SK-N-SH treated with all-trans-retinoic acid at 6 μM for 48 hours (cell line): ENCODE measurements at regions not wholly inside any gene's neighbourhood (a gene's known extent, or its start where the extent isn't known, plus 50 kb on each side); places are given as distances from the start of the nearest gene placed in this dataset.

Experiments
- ATAC-seq: fragments of 200-7000 bp; cut with Tn5 transposase; 3 replicates; pipeline ENCODE4 v1.9.1; 2020; ENCODE audit warnings: mild to moderate bottlenecking, moderate library complexity
- ARNTL ChIP-seq: fragments of 450-650 bp; formaldehyde crosslinking; IDR thresholded peaks from 2 replicates; pipeline ENCODE4 v1.5.0; 2020; ENCODE audit warnings: low read depth, mild to moderate bottlenecking, moderate library complexity, borderline replicate concordance
- BACH2 ChIP-seq: fragments of 250-450 bp; sonication (Bioruptor Pico); IDR thresholded peaks from 2 replicates; pipeline ENCODE4 v1.9.0; 2021; ENCODE audit warnings: mild to moderate bottlenecking, borderline replicate concordance
- CSDC2 ChIP-seq: fragments of 250-450 bp; sonication (Bioruptor Pico); IDR thresholded peaks from 2 replicates; pipeline ENCODE4 v1.5.0; 2020; ENCODE audit warnings: mild to moderate bottlenecking, moderate library complexity
- ESRRG ChIP-seq: fragments of 250-450 bp; sonication (Bioruptor Pico); IDR thresholded peaks from 2 replicates; pipeline ENCODE4 v1.6.1; 2021; ENCODE audit warnings: mild to moderate bottlenecking
- ISL1 ChIP-seq: fragments of 250-450 bp; sonication (Bioruptor Pico); IDR thresholded peaks from 2 replicates; pipeline ENCODE4 v2.1.2; 2022; ENCODE audit warnings: mild to moderate bottlenecking, moderate library complexity
- OSR1 ChIP-seq: fragments of 250-450 bp; sonication (Bioruptor Pico); IDR thresholded peaks from 2 replicates; pipeline ENCODE4 v1.8.0; 2022; ENCODE audit warnings: moderate library complexity, mild to moderate bottlenecking, inconsistent platforms
- PPARA ChIP-seq: fragments of 250-450 bp; sonication (Bioruptor Pico); IDR thresholded peaks from 2 replicates; pipeline ENCODE4 v1.5.0; 2020; ENCODE audit warnings: mild to moderate bottlenecking, borderline replicate concordance
- RARB ChIP-seq: fragments of 250-450 bp; sonication (Bioruptor Pico); IDR thresholded peaks from 2 replicates; pipeline ENCODE4 v1.8.0; 2021; ENCODE audit warnings: mild to moderate bottlenecking, moderate library complexity
- SNAI2 ChIP-seq: fragments of 250-450 bp; sonication (Bioruptor Pico); IDR thresholded peaks from 2 replicates; pipeline ENCODE4 v1.5.0; 2020; ENCODE audit warnings: mild to moderate bottlenecking, moderate library complexity
- TCF4 ChIP-seq: fragments of 250-450 bp; sonication (Bioruptor Pico); IDR thresholded peaks from 2 replicates; pipeline ENCODE4 v1.8.0; 2021; ENCODE audit warnings: mild to moderate bottlenecking, moderate library complexity, borderline replicate concordance
- TOX ChIP-seq: fragments of 250-450 bp; sonication (Bioruptor Pico); IDR thresholded peaks from 2 replicates; pipeline ENCODE4 v1.8.0; 2021; ENCODE audit warnings: mild to moderate bottlenecking, moderate library complexity, borderline replicate concordance
- TSHZ2 ChIP-seq: fragments of 250-450 bp; sonication (Bioruptor Pico); IDR thresholded peaks from 2 replicates; pipeline ENCODE4 v1.5.0; 2020; ENCODE audit warnings: mild to moderate bottlenecking, moderate library complexity
- ZC3H10 ChIP-seq: fragments of 250-450 bp; sonication (Bioruptor Pico); IDR thresholded peaks from 2 replicates; pipeline ENCODE4 v1.5.1; 2021; ENCODE audit warnings: mild to moderate bottlenecking, moderate library complexity
- ZFP3 ChIP-seq: fragments of 250-450 bp; sonication (Bioruptor Pico); IDR thresholded peaks from 2 replicates; pipeline ENCODE4 v1.5.0; 2020; ENCODE audit warnings: mild to moderate bottlenecking, moderate library complexity
- ZFP30 ChIP-seq: fragments of 450-650 bp; formaldehyde crosslinking; IDR thresholded peaks from 2 replicates; pipeline ENCODE4 v1.5.0; 2022; ENCODE audit warnings: mild to moderate bottlenecking, moderate library complexity
- ZNF565 ChIP-seq: fragments of 450-650 bp; formaldehyde crosslinking; conservative IDR thresholded peaks from 2 replicates; pipeline ENCODE4 v1.5.0; 2020; ENCODE audit warnings: low read depth, mild to moderate bottlenecking, moderate library complexity
- ZNF70 ChIP-seq: fragments of 450-650 bp; formaldehyde crosslinking; IDR thresholded peaks from 2 replicates; pipeline ENCODE4 v1.5.0; 2020; ENCODE audit warnings: mild to moderate bottlenecking, moderate library complexity
- ZNF8 ChIP-seq: fragments of 450-650 bp; formaldehyde crosslinking; IDR thresholded peaks from 2 replicates; pipeline ENCODE4 v1.5.0; 2020; ENCODE audit warnings: mild to moderate bottlenecking, moderate library complexity
- TF ChIP-seq, protein P1 (sequence below): fragments of 250-450 bp; sonication (Bioruptor Pico); IDR thresholded peaks from 2 replicates; pipeline ENCODE4 v1.8.0; 2020; ENCODE audit warnings: mild to moderate bottlenecking, moderate library complexity, borderline replicate concordance
- TF ChIP-seq, protein P2 (sequence below): fragments of 250-450 bp; sonication (Bioruptor Pico); IDR thresholded peaks from 2 replicates; pipeline ENCODE4 v1.8.0; 2021; ENCODE audit warnings: low read depth, mild to moderate bottlenecking, moderate library complexity, borderline replicate concordance
- TF ChIP-seq, protein P3 (sequence below): fragments of 250-450 bp; sonication (Bioruptor Pico); IDR thresholded peaks from 2 replicates; pipeline ENCODE4 v1.5.1; 2021; ENCODE audit warnings: mild to moderate bottlenecking, moderate library complexity
- TF ChIP-seq, protein P4 (sequence below): fragments of 250-450 bp; sonication (Bioruptor Pico); IDR thresholded peaks from 2 replicates; pipeline ENCODE4 v1.5.1; 2020; ENCODE audit warnings: low read depth, mild to moderate bottlenecking, moderate library complexity

GRCh38 chr10:90041585-90041984, 340.2 kb downstream of the KIF20B start:
- ATAC-seq, result no peak
- no peak for TF ChIP-seq ZFP3 (CRISPR knock-in tag)
- TF ChIP-seq OSR1, result no peak
- no peak for TF ChIP-seq ZNF70 (CRISPR knock-in tag)
- no peak for TF ChIP-seq ISL1 (CRISPR knock-in tag)
- no peak for TF ChIP-seq SNAI2
- no peak for TF ChIP-seq TOX (CRISPR knock-in tag)
- no peak for TF ChIP-seq BACH2
- no peak for TF ChIP-seq ZC3H10
- TF ChIP-seq ZNF8 (CRISPR knock-in tag), result no peak
- TF ChIP-seq ARNTL, result no peak
- TF ChIP-seq TCF4 (CRISPR knock-in tag), result no peak
- no peak for TF ChIP-seq ZFP30 (CRISPR knock-in tag)
- no peak for TF ChIP-seq TSHZ2 (CRISPR knock-in tag)
- TF ChIP-seq ZNF565 (CRISPR knock-in tag), result no peak
- TF ChIP-seq, protein P1, sequence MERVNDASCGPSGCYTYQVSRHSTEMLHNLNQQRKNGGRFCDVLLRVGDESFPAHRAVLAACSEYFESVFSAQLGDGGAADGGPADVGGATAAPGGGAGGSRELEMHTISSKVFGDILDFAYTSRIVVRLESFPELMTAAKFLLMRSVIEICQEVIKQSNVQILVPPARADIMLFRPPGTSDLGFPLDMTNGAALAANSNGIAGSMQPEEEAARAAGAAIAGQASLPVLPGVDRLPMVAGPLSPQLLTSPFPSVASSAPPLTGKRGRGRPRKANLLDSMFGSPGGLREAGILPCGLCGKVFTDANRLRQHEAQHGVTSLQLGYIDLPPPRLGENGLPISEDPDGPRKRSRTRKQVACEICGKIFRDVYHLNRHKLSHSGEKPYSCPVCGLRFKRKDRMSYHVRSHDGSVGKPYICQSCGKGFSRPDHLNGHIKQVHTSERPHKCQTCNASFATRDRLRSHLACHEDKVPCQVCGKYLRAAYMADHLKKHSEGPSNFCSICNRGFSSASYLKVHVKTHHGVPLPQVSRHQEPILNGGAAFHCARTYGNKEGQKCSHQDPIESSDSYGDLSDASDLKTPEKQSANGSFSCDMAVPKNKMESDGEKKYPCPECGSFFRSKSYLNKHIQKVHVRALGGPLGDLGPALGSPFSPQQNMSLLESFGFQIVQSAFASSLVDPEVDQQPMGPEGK (CRISPR knock-in tag), result no peak
- TF ChIP-seq, protein P2, sequence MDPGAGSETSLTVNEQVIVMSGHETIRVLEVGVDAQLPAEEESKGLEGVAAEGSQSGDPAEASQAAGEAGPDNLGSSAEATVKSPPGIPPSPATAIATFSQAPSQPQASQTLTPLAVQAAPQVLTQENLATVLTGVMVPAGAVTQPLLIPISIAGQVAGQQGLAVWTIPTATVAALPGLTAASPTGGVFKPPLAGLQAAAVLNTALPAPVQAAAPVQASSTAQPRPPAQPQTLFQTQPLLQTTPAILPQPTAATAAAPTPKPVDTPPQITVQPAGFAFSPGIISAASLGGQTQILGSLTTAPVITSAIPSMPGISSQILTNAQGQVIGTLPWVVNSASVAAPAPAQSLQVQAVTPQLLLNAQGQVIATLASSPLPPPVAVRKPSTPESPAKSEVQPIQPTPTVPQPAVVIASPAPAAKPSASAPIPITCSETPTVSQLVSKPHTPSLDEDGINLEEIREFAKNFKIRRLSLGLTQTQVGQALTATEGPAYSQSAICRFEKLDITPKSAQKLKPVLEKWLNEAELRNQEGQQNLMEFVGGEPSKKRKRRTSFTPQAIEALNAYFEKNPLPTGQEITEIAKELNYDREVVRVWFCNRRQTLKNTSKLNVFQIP (CRISPR knock-in tag), result no peak
- TF ChIP-seq CSDC2 (CRISPR knock-in tag), result no peak
- TF ChIP-seq, protein P3, sequence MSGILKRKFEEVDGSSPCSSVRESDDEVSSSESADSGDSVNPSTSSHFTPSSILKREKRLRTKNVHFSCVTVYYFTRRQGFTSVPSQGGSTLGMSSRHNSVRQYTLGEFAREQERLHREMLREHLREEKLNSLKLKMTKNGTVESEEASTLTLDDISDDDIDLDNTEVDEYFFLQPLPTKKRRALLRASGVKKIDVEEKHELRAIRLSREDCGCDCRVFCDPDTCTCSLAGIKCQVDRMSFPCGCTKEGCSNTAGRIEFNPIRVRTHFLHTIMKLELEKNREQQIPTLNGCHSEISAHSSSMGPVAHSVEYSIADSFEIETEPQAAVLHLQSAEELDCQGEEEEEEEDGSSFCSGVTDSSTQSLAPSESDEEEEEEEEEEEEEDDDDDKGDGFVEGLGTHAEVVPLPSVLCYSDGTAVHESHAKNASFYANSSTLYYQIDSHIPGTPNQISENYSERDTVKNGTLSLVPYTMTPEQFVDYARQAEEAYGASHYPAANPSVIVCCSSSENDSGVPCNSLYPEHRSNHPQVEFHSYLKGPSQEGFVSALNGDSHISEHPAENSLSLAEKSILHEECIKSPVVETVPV, result no peak
- TF ChIP-seq, protein P4, sequence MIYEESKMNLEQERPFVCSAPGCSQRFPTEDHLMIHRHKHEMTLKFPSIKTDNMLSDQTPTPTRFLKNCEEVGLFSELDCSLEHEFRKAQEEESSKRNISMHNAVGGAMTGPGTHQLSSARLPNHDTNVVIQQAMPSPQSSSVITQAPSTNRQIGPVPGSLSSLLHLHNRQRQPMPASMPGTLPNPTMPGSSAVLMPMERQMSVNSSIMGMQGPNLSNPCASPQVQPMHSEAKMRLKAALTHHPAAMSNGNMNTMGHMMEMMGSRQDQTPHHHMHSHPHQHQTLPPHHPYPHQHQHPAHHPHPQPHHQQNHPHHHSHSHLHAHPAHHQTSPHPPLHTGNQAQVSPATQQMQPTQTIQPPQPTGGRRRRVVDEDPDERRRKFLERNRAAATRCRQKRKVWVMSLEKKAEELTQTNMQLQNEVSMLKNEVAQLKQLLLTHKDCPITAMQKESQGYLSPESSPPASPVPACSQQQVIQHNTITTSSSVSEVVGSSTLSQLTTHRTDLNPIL (CRISPR knock-in tag), result no peak
- no peak for TF ChIP-seq RARB (CRISPR knock-in tag)

DNA sequence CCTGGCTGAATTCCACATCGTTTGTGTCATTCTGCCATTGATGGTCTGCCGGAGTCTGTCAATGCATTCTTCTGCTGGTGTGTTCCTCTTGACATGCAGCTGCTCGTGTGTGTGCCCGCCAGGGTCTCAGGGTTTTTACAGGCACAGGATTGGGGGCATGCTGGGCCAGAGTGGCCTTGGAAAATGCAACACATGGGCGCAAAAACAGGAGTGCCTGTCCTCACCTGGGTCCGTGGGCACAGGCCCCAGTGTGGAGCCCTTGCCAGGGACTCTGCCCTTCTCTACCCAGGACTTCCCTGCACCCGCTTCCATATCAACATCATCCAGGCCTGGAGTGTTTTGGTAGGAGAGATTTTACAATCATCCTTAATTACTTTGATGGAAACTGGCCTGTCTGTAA, 340.7 kb downstream of the KIF20B start:
- no peak for ATAC-seq
- TF ChIP-seq ESRRG (no peak), TOX (CRISPR knock-in tag) (no peak), ARNTL (no peak), ISL1 (CRISPR knock-in tag) (no peak)
- TF ChIP-seq, all 23 proteins: peak for 0

DNA sequence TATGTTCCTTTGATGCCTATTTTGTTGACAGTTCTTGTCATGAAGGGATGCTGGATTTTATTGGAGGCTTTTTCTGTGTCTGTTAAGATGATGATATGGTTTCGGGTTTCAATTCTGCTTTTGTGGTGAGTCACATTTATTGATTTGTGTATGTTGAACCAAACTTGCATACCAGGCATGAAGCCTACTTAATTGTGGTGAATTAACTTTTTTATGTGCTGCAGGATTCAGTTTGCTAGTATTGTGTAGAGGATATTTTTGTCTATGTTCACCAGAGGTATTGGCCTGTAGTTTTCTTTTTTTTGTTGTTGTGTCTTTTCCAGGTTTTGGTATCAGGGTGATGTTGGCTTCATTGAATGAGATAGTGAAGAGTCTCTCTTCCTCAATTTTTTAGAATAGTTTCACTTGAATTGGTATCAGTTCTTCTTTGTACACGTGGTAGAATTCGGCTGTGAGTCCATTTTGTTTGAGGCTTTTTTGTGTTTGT, 345.9 kb downstream of the KIF20B start:
- TF ChIP-seq TCF4 (CRISPR knock-in tag) (no peak), ARNTL (no peak), SNAI2 (no peak), ISL1 (CRISPR knock-in tag) (no peak), OSR1 (no peak), PPARA (CRISPR knock-in tag) (no peak), TOX (CRISPR knock-in tag) (no peak)
- TF ChIP-seq, protein P4 (CRISPR knock-in tag), result no peak
- TF ChIP-seq, protein P3, result no peak
- no peak for ATAC-seq
